SH-SY5Y (cell line): ENCODE measurements at regions not wholly inside any gene's neighbourhood (a gene's known extent, or its start where the extent isn't known, plus 50 kb on each side); places are given as distances from the start of the nearest gene placed in this dataset.

Experiments used
- GATA2 ChIP-seq: IDR thresholded peaks from 2 replicates; pipeline ENCODE4 v1.6.1; 2011; ENCODE audit warnings: mild to moderate bottlenecking, low read depth, low read length
- GATA3 ChIP-seq: IDR thresholded peaks from 2 replicates; pipeline ENCODE4 v1.6.1; 2011; ENCODE audit warnings: low read depth, mild to moderate bottlenecking, low read length, moderate library complexity

DNA sequence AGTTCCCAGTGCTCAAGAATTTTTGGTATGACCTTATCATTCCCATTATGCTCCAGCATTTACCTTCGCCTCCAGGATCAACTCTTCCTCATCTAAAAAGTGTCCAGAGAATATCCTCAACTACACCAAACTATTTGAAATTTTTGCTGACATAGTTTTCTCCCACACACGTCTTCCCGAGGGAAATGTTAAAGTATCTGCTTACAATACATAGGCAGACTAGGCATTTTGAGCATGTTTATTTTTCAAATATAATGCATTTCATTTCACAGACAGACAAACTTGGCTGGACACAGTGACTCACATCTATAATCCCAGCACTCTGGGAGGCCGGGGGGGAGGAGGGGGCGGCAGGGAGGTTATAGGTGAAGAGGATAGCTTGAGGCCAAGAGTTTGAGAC, 177.1 kb upstream of the TRIM24 start:
- no peak for TF ChIP-seq GATA2
- TF ChIP-seq GATA3: no peak

- no peak for TF ChIP-seq GATA2
- TF ChIP-seq GATA3: no peak
Measured at GRCh38 chr7:138285129-138285528, 174.9 kb upstream of the TRIM24 start.

- TF ChIP-seq GATA2 (no peak), GATA3 (no peak)
Measured at GRCh38 chr7:138286846-138287245, 173.2 kb upstream of the TRIM24 start.

DNA sequence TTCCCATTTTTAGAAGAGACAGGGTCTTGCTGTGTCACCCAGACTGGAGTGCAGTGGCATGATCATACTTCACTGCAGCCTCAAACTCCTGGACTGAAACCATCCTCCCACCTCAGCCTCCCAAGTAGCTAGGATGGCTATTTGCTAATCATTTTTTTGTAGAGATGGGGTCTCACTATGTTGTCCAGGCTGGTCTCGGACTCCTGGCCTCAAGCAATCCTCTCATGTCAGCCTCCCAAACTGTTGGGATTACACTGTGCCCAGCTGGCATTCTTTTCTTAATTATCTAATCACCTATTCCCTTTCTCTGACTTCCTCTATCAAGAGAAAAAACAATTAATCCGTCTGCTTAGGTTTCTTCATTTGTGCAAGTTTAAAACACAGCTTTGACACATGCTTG, 172.5 kb upstream of the TRIM24 start:
- TF ChIP-seq GATA3 (no peak), GATA2 (no peak)

GRCh38 chr7:138289082-138289481, 171.0 kb upstream of the TRIM24 start:
- TF ChIP-seq GATA2 (no peak), GATA3 (no peak)

- TF ChIP-seq GATA3 (no peak), GATA2 (no peak)
Measured at GRCh38 chr7:138289864-138290263, 170.2 kb upstream of the TRIM24 start.

DNA sequence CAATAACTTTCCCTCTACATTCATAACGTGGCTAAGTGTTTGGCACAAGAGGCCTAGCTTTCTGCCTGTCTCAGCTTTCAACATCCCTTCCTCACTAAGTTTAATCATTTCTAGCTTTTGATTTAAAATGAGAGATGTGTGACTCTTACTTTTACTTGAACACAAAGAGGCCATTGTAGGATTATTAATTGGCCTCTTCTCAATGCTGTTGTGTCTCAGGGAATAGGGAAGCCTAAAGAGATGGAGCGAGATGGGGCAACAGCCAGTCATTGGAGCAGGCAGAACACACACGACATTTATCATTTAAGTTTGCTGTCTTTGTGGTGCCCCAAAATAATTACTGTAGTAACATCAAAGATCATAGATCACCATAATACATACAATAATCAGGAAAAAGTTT, 167.1 kb upstream of the TRIM24 start:
- TF ChIP-seq GATA2: no peak

GRCh38 chr7:138295049-138295637, 164.9 kb upstream of the TRIM24 start:
- TF ChIP-seq GATA3 (no peak), GATA2 (no peak)

GRCh38 chr7:138297526-138297925, 162.5 kb upstream of the TRIM24 start:
- TF ChIP-seq GATA2: no peak

DNA sequence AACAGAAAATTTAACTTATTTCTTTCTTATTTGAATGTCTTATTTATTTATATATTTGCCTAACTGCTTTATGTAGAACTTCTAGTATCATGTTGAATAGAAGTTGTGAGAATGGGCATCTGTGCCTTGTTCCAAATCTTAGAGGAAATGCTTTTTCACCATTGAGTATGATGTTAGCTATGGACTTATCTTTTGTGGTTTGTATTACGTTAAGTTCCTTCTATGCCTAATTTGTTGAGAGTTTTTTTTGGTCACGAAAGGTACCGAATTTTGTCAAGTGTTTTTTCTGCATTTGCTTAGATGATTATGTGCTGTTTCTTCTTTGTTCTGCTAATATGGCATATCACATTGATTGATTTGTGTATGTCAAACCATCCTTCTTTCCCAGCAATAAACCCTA, 161.0 kb upstream of the TRIM24 start:
- TF ChIP-seq GATA2 (no peak), GATA3 (no peak)

- no peak for TF ChIP-seq GATA2
- no peak for TF ChIP-seq GATA3
Measured at GRCh38 chr7:138303230-138304070, 156.6 kb upstream of the TRIM24 start.

- no peak for TF ChIP-seq GATA2
- TF ChIP-seq GATA3: no peak
Measured at GRCh38 chr7:138304071-138304320, 156.1 kb upstream of the TRIM24 start.

DNA sequence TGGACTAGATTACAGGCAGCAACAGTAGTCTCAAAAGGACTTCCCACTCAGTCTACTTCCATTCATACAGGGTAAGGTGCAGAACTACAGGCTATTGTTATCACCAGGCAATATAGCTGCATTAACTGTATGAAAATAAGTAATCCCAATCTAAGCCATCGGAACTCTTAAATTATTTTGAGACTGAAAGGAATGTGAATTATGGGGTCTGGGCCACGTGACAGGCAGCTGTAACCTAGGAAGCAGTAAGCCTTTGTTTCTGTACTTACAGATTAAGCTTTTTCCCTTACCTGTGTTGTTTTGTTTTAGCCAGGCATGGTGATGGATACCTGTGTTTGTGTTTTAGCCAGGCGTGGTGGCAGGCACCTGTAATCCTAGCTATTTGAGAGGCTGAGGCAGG, 152.4 kb upstream of the TRIM24 start:
- no peak for TF ChIP-seq GATA2
- no peak for TF ChIP-seq GATA3

- TF ChIP-seq GATA3 (no peak), GATA2 (no peak)
Measured at GRCh38 chr7:138308136-138308535, 151.9 kb upstream of the TRIM24 start.

DNA sequence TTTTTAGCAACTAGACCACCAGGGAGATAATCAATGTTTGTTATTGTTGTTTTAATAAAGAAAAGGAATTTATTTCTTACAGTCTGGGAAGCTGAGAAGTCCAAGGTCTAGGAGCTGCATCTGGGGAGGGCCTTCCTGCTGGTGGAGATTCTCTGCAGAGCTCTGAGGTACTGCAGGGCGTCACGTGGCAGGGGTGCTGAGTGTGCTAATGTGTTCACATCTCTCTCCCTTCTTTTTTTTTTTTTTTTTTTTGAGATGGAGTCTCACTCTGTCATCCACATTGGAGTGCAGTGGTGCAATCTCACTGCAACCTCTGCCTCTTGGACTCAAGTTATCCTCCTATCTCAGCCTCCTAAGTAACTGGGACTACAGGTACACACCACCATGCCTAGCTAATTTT, 150.9 kb upstream of the TRIM24 start:
- no peak for TF ChIP-seq GATA2
- TF ChIP-seq GATA3: no peak

GRCh38 chr7:138313829-138314178, 146.3 kb upstream of the TRIM24 start:
- no peak for TF ChIP-seq GATA2
- no peak for TF ChIP-seq GATA3
